ENCODE measurements at regions not wholly inside any gene's neighbourhood (a gene's known extent, or its start where the extent isn't known, plus 50 kb on each side); places are given as distances from the start of the nearest gene placed in this dataset.

GRCh38 chr16:35182043-35182677 is 1722.7 kb downstream of the TP53TG3F start:
- peaks cover 24 to 54% of the 10 kb centered on the region in 2 donors for H3K9me3 ChIP-seq (ENCODE audit: control insufficient read depth in 1 of 2, low read length in 2 of 2)

GRCh38 chr16:35182943-35183550 is 1723.6 kb downstream of the TP53TG3F start:
- Histone ChIP-seq H3K27me3 (ENCODE audit: control insufficient read depth in 1 of 2, insufficient read depth in 2 of 2, low read length in 2 of 2) (no peaks in the 10 kb centered on the region), H3K9ac (ENCODE audit: low read depth in 1 of 2, low read length in 2 of 2) (no peak overlapping the region), H3K36me3 (ENCODE audit: control insufficient read depth in 1 of 2, insufficient read depth in 2 of 2, low read length in 2 of 2) (no peaks in the 10 kb centered on the region), H3K4me1 (ENCODE audit: control insufficient read depth in 1 of 2, insufficient read depth in 2 of 2, low read length in 2 of 2) (no peaks in the 10 kb centered on the region), H3K9me3 (ENCODE audit: control insufficient read depth in 1 of 2, low read length in 2 of 2) (peaks cover 24 to 53% of the 10 kb centered on the region in 2 donors), H3K27ac (ENCODE audit: low read depth, low read length) (no peak overlapping the region), H3K4me3 (ENCODE audit: low read depth in 1 of 2, low read length in 2 of 2) (no peak overlapping the region)

More at GRCh38 chr16:35182043-35182677, 1722.7 kb downstream of the TP53TG3F start:
- no peak overlapping the region for H3K27ac ChIP-seq (ENCODE audit: low read depth, low read length)
- no peak overlapping the region for H3K4me3 ChIP-seq (ENCODE audit: low read depth in 1 of 2, low read length in 2 of 2)
- H3K4me1 ChIP-seq (ENCODE audit: control insufficient read depth in 1 of 2, insufficient read depth in 2 of 2, low read length in 2 of 2): no peaks in the 10 kb centered on the region
- no peak overlapping the region for H3K9ac ChIP-seq (ENCODE audit: low read depth in 1 of 2, low read length in 2 of 2)
- H3K36me3 ChIP-seq (ENCODE audit: control insufficient read depth in 1 of 2, insufficient read depth in 2 of 2, low read length in 2 of 2): no peaks in the 10 kb centered on the region
- H3K27me3 ChIP-seq (ENCODE audit: control insufficient read depth in 1 of 2, insufficient read depth in 2 of 2, low read length in 2 of 2): no peaks in the 10 kb centered on the region

GRCh38 chr16:35184356-35184870 is 1725.0 kb downstream of the TP53TG3F start:
- Histone ChIP-seq H3K27ac (ENCODE audit: low read depth, low read length) (no peak overlapping the region), H3K27me3 (ENCODE audit: control insufficient read depth in 1 of 2, insufficient read depth in 2 of 2, low read length in 2 of 2) (no peaks in the 10 kb centered on the region), H3K36me3 (ENCODE audit: control insufficient read depth in 1 of 2, insufficient read depth in 2 of 2, low read length in 2 of 2) (no peaks in the 10 kb centered on the region), H3K4me3 (ENCODE audit: low read depth in 1 of 2, low read length in 2 of 2) (no peak overlapping the region), H3K9me3 (ENCODE audit: control insufficient read depth in 1 of 2, low read length in 2 of 2) (peaks cover 24 to 55% of the 10 kb centered on the region in 2 donors), H3K9ac (ENCODE audit: low read depth in 1 of 2, low read length in 2 of 2) (no peak overlapping the region), H3K4me1 (ENCODE audit: control insufficient read depth in 1 of 2, insufficient read depth in 2 of 2, low read length in 2 of 2) (no peaks in the 10 kb centered on the region)

GRCh38 chr16:35185366-35186044 is 1726.1 kb downstream of the TP53TG3F start:
- H3K27me3 ChIP-seq (ENCODE audit: control insufficient read depth in 1 of 2, insufficient read depth in 2 of 2, low read length in 2 of 2): no peaks in the 10 kb centered on the region
- H3K36me3 ChIP-seq (ENCODE audit: control insufficient read depth in 1 of 2, insufficient read depth in 2 of 2, low read length in 2 of 2): no peaks in the 10 kb centered on the region
- no peak overlapping the region for H3K9ac ChIP-seq (ENCODE audit: low read depth in 1 of 2, low read length in 2 of 2)
- no peak overlapping the region for H3K27ac ChIP-seq (ENCODE audit: low read depth, low read length)
- H3K4me3 ChIP-seq (ENCODE audit: low read depth in 1 of 2, low read length in 2 of 2): no peak overlapping the region
- peaks cover 24 to 55% of the 10 kb centered on the region in 2 donors for H3K9me3 ChIP-seq (ENCODE audit: control insufficient read depth in 1 of 2, low read length in 2 of 2)
- no peaks in the 10 kb centered on the region for H3K4me1 ChIP-seq (ENCODE audit: control insufficient read depth in 1 of 2, insufficient read depth in 2 of 2, low read length in 2 of 2)

GRCh38 chr16:35186045-35186759 is 1726.8 kb downstream of the TP53TG3F start:
- Histone ChIP-seq H3K27me3 (ENCODE audit: control insufficient read depth in 1 of 2, insufficient read depth in 2 of 2, low read length in 2 of 2) (no peaks in the 10 kb centered on the region), H3K4me1 (ENCODE audit: control insufficient read depth in 1 of 2, insufficient read depth in 2 of 2, low read length in 2 of 2) (no peaks in the 10 kb centered on the region), H3K9ac (ENCODE audit: low read depth in 1 of 2, low read length in 2 of 2) (no peak overlapping the region), H3K9me3 (ENCODE audit: control insufficient read depth in 1 of 2, low read length in 2 of 2) (peaks cover 24 to 51% of the 10 kb centered on the region in 2 donors), H3K4me3 (ENCODE audit: low read depth in 1 of 2, low read length in 2 of 2) (no peak overlapping the region), H3K36me3 (ENCODE audit: control insufficient read depth in 1 of 2, insufficient read depth in 2 of 2, low read length in 2 of 2) (no peaks in the 10 kb centered on the region), H3K27ac (ENCODE audit: low read depth, low read length) (no peak overlapping the region)

- no peak overlapping the region for H3K9ac ChIP-seq (ENCODE audit: low read depth in 1 of 2, low read length in 2 of 2)
- no peak overlapping the region for H3K27ac ChIP-seq (ENCODE audit: low read depth, low read length)
- no peaks in the 10 kb centered on the region for H3K36me3 ChIP-seq (ENCODE audit: control insufficient read depth in 1 of 2, insufficient read depth in 2 of 2, low read length in 2 of 2)
- no peaks in the 10 kb centered on the region for H3K4me1 ChIP-seq (ENCODE audit: control insufficient read depth in 1 of 2, insufficient read depth in 2 of 2, low read length in 2 of 2)
- H3K4me3 ChIP-seq (ENCODE audit: low read depth in 1 of 2, low read length in 2 of 2): no peak overlapping the region
- H3K27me3 ChIP-seq (ENCODE audit: control insufficient read depth in 1 of 2, insufficient read depth in 2 of 2, low read length in 2 of 2): no peaks in the 10 kb centered on the region
- peaks cover 21 to 45% of the 10 kb centered on the region in 2 donors for H3K9me3 ChIP-seq (ENCODE audit: control insufficient read depth in 1 of 2, low read length in 2 of 2)
These were observed 1728.3 kb downstream of the TP53TG3F start for GRCh38 chr16:35187665-35188225.

- H3K4me1 ChIP-seq (ENCODE audit: control insufficient read depth in 1 of 2, insufficient read depth in 2 of 2, low read length in 2 of 2): no peaks in the 10 kb centered on the region
- no peak overlapping the region for H3K4me3 ChIP-seq (ENCODE audit: low read depth in 1 of 2, low read length in 2 of 2)
- H3K27ac ChIP-seq (ENCODE audit: low read depth, low read length): no peak overlapping the region
- no peak overlapping the region for H3K9ac ChIP-seq (ENCODE audit: low read depth in 1 of 2, low read length in 2 of 2)
- no peaks in the 10 kb centered on the region for H3K36me3 ChIP-seq (ENCODE audit: control insufficient read depth in 1 of 2, insufficient read depth in 2 of 2, low read length in 2 of 2)
- H3K27me3 ChIP-seq (ENCODE audit: control insufficient read depth in 1 of 2, insufficient read depth in 2 of 2, low read length in 2 of 2): no peaks in the 10 kb centered on the region
- peaks cover 14 to 39% of the 10 kb centered on the region in 2 donors for H3K9me3 ChIP-seq (ENCODE audit: control insufficient read depth in 1 of 2, low read length in 2 of 2)
These were observed 1729.1 kb downstream of the TP53TG3F start for GRCh38 chr16:35188288-35189155.

GRCh38 chr16:35192993-35193392 is 1733.6 kb downstream of the TP53TG3F start:
- H3K36me3 ChIP-seq (ENCODE audit: control insufficient read depth in 1 of 2, insufficient read depth in 2 of 2, low read length in 2 of 2): no peaks in the 10 kb centered on the region
- no peaks in the 10 kb centered on the region for H3K4me1 ChIP-seq (ENCODE audit: control insufficient read depth in 1 of 2, insufficient read depth in 2 of 2, low read length in 2 of 2)
- H3K4me3 ChIP-seq (ENCODE audit: low read depth in 1 of 2, low read length in 2 of 2): no peak overlapping the region
- H3K9ac ChIP-seq (ENCODE audit: low read depth in 1 of 2, low read length in 2 of 2): no peak overlapping the region
- no peak overlapping the region for H3K27ac ChIP-seq (ENCODE audit: low read depth, low read length)
- no peaks in the 10 kb centered on the region for H3K27me3 ChIP-seq (ENCODE audit: control insufficient read depth in 1 of 2, insufficient read depth in 2 of 2, low read length in 2 of 2)
- peaks cover 10 to 30% of the 10 kb centered on the region in 2 donors for H3K9me3 ChIP-seq (ENCODE audit: control insufficient read depth in 1 of 2, low read length in 2 of 2)

GRCh38 chr16:35193956-35194355 is 1734.5 kb downstream of the TP53TG3F start:
- no peaks in the 10 kb centered on the region for H3K27me3 ChIP-seq (ENCODE audit: control insufficient read depth in 1 of 2, insufficient read depth in 2 of 2, low read length in 2 of 2)
- H3K27ac ChIP-seq (ENCODE audit: low read depth, low read length): no peak overlapping the region
- no peaks in the 10 kb centered on the region for H3K4me1 ChIP-seq (ENCODE audit: control insufficient read depth in 1 of 2, insufficient read depth in 2 of 2, low read length in 2 of 2)
- no peaks in the 10 kb centered on the region for H3K36me3 ChIP-seq (ENCODE audit: control insufficient read depth in 1 of 2, insufficient read depth in 2 of 2, low read length in 2 of 2)
- no peak overlapping the region for H3K9ac ChIP-seq (ENCODE audit: low read depth in 1 of 2, low read length in 2 of 2)
- no peak overlapping the region for H3K4me3 ChIP-seq (ENCODE audit: low read depth in 1 of 2, low read length in 2 of 2)
- H3K9me3 ChIP-seq (ENCODE audit: control insufficient read depth in 1 of 2, low read length in 2 of 2): peaks cover 20 to 29% of the 10 kb centered on the region in 2 donors
